Liver (tissue), 8 donors: ENCODE measurements at regions not wholly inside any gene's neighbourhood (a gene's known extent, or its start where the extent isn't known, plus 50 kb on each side); places are given as distances from the start of the nearest gene placed in this dataset.

ENCODE experiments used
- DNase-seq: peaks from one replicate; pipeline ENCODE4 v3.0.0-alpha.2; 2017; ENCODE audit warnings: low spot score
- H3K27ac ChIP-seq, 2 donors: one replicate each; pipeline ENCODE4 v1.7.0; 2013; ENCODE audit warnings: inconsistent platforms in 2 of 2, low read length in 2 of 2, control low read depth in 1 of 2, low read depth in 1 of 2, mild to moderate bottlenecking in 1 of 2
- H3K27me3 ChIP-seq, 4 donors: one replicate each; pipeline versions ENCODE4 v1.6.1 to v1.7.0; 2013; ENCODE audit warnings: low read length in 3 of 4, inconsistent platforms in 1 of 4, mild to moderate bottlenecking in 1 of 4, moderate library complexity in 1 of 4; ENCODE audit not compliant: control insufficient read depth in 4 of 4, insufficient read depth in 4 of 4
- H3K36me3 ChIP-seq, 4 donors: one replicate each; pipeline versions ENCODE4 v1.6.1 to v1.7.0; 2013; ENCODE audit warnings: low read length in 3 of 4, mild to moderate bottlenecking in 3 of 4, low read depth in 1 of 4, moderate library complexity in 1 of 4; ENCODE audit not compliant: control insufficient read depth in 4 of 4, insufficient read depth in 3 of 4
- H3K4me1 ChIP-seq, 4 donors: one replicate each; pipeline versions ENCODE4 v1.6.1 to v1.7.0; 2013; ENCODE audit warnings: low read length in 3 of 4, mild to moderate bottlenecking in 3 of 4, moderate library complexity in 1 of 4; ENCODE audit not compliant: control insufficient read depth in 4 of 4, insufficient read depth in 4 of 4
- H3K4me3 ChIP-seq, 3 donors: one replicate each; pipeline versions ENCODE4 v1.6.1 to v1.7.0; 2013; ENCODE audit warnings: low read length in 3 of 3, control low read depth in 1 of 3, low read depth in 1 of 3, mild to moderate bottlenecking in 1 of 3
- H3K9ac ChIP-seq, 2 donors: one replicate each; pipeline ENCODE4 v1.7.0; 2013; ENCODE audit warnings: low read length in 2 of 2, mild to moderate bottlenecking in 2 of 2, moderate library complexity in 2 of 2, control low read depth in 1 of 2, low read depth in 1 of 2
- H3K9me3 ChIP-seq, 4 donors: one replicate each; pipeline versions ENCODE4 v1.6.1 to v1.7.0; 2013; ENCODE audit warnings: low read length in 3 of 4; ENCODE audit not compliant: control insufficient read depth in 4 of 4
- ATF3 ChIP-seq: IDR thresholded peaks from 2 replicates; pipeline ENCODE4 v1.6.1; 2016; ENCODE audit warnings: antibody characterized with exemption
- CTCF ChIP-seq: fragments of 150-350 bp; IDR thresholded peaks from 2 replicates; pipeline ENCODE4 v1.5.1; 2017; ENCODE audit warnings: improper control_type of control experiment, low read depth, low read length; ENCODE audit not compliant: missing input control
- EGR1 ChIP-seq, 2 donors: IDR thresholded peaks; 2 replicates each; pipeline ENCODE4 v1.6.1; 2016 to 2018; ENCODE audit warnings: antibody characterized with exemption in 2 of 2, low read depth in 2 of 2
- FOXA1 ChIP-seq: IDR thresholded peaks from 2 replicates; pipeline ENCODE4 v1.6.1; 2016; ENCODE audit warnings: antibody characterized with exemption
- FOXA2 ChIP-seq: IDR thresholded peaks from 2 replicates; pipeline ENCODE4 v1.6.1; 2016; ENCODE audit warnings: antibody characterized with exemption
- GABPA ChIP-seq, 2 donors: IDR thresholded peaks in 1 of 2; conservative IDR thresholded peaks in 1 of 2; 2 replicates each; pipeline ENCODE4 v1.6.1; 2016; ENCODE audit warnings: antibody characterized with exemption in 2 of 2, mild to moderate bottlenecking in 1 of 2, moderate library complexity in 1 of 2
- HNF4A ChIP-seq, 2 donors: conservative IDR thresholded peaks; 2 replicates each; pipeline ENCODE4 v1.6.1; 2016; ENCODE audit warnings: antibody characterized with exemption in 2 of 2, mild to moderate bottlenecking in 2 of 2
- HNF4G ChIP-seq: IDR thresholded peaks from 2 replicates; pipeline ENCODE4 v1.6.1; 2016; ENCODE audit warnings: antibody characterized with exemption
- JUND ChIP-seq, 2 donors: IDR thresholded peaks; 2 replicates each; pipeline ENCODE4 v1.6.1; 2016; ENCODE audit warnings: antibody characterized with exemption in 2 of 2
- MAX ChIP-seq: IDR thresholded peaks from 2 replicates; pipeline ENCODE4 v1.6.1; 2016; ENCODE audit warnings: antibody characterized with exemption
- NR2F2 ChIP-seq: IDR thresholded peaks from 2 replicates; pipeline ENCODE4 v1.6.1; 2016; ENCODE audit warnings: antibody characterized with exemption
- RAD21 ChIP-seq, 2 donors: IDR thresholded peaks; 2 replicates each; pipeline ENCODE4 v1.6.1; 2016; ENCODE audit warnings: antibody characterized with exemption in 2 of 2, mild to moderate bottlenecking in 2 of 2
- RXRA ChIP-seq, 2 donors: IDR thresholded peaks; 2 replicates each; pipeline ENCODE4 v1.6.1; 2017 to 2018; ENCODE audit warnings: antibody characterized with exemption in 2 of 2, mild to moderate bottlenecking in 1 of 2
- SP1 ChIP-seq: IDR thresholded peaks from 2 replicates; pipeline ENCODE4 v1.6.1; 2018; ENCODE audit warnings: antibody characterized with exemption, mild to moderate bottlenecking
- TAF1 ChIP-seq: conservative IDR thresholded peaks from 2 replicates; pipeline ENCODE4 v1.6.1; 2016; ENCODE audit warnings: antibody characterized with exemption, mild to moderate bottlenecking
- YY1 ChIP-seq: IDR thresholded peaks from 2 replicates; pipeline ENCODE4 v1.6.1; 2016; ENCODE audit warnings: antibody characterized with exemption, mild to moderate bottlenecking
- WGBS: extraction: QIAGEN DNeasy Blood & Tissue Kit; methylation state at CpG from one replicate; pipeline ENCODE4 v1.1.7; 2013; 5-methylcytosine and 5-hydroxymethylcytosine counted together
- TF ChIP-seq, protein P1 (sequence below): IDR thresholded peaks from 2 replicates; pipeline ENCODE4 v1.6.1; 2016; ENCODE audit warnings: antibody characterized with exemption
- TF ChIP-seq, protein P2 (sequence below): IDR thresholded peaks from 2 replicates; pipeline ENCODE4 v1.6.1; 2016; ENCODE audit warnings: antibody characterized with exemption, mild to moderate bottlenecking
- donor health status: healthy.
- donor health status: healthy.
- donor health status: healthy.
- donor health status: healthy.
- donor health status: healthy.

DNA sequence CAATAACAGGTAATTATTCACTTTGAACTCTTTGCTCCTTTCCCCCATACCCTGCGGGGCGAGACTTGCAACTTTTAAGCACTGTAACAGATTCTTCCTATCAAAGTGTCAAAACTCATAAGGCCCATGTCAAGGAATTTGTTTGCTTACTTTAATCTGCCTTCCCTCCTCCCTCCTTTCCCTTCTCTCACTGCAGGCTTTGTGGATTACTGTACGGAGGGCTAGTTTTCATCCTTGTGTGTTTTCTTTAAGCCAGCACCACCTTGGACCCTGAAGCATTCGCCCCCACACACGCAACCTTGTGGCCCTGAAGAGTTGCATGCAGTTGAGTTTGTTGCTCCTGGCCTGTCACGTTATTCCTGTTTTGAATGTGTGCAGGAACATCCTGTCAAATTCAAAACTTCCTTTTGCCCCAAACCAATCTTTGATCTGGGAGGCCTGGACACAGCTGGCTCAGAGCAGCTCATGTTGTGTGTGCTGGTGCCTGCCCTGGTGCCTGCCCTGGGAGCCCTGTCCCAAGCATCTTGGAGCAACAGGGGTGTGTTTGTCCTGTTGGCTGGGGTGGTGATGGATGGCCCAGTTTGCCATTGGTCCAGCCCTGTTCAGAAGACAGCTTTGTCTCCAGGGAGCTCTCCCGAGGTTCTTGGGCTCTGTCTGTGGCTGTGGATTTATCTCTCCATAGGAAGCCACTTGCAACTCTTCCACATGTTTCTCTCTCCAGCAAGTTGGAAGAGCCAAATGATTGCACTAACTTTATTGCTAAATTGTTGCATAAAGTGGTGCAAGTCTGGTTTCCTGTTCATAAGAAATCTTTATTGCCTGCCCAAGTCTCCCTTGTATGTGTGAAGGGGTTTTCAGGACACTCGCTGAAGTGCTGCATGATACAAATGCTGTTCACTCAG is 199.6 kb downstream of the VAPA start:
- Histone ChIP-seq H3K4me1 (no peaks in the 10 kb centered on the region), H3K9ac (no peak overlapping the region), H3K36me3 (no peaks in the 10 kb centered on the region), H3K27me3 (peaks cover 0 to 2% (median 0%) of the 10 kb centered on the region in 4 donors), H3K4me3 (no peak overlapping the region), H3K9me3 (peaks cover 0 to 2% (median 0%) of the 10 kb centered on the region in 4 donors), H3K27ac (no peak overlapping the region)
- 67% methylated on average over 8 of the region's 8 CpGs for WGBS
- TF ChIP-seq ATF3, result no peak
- no peak for TF ChIP-seq MAX
- TF ChIP-seq NR2F2, result no peak
- no peak for TF ChIP-seq RAD21 (IDR thresholded peaks at IDR 0.05)
- TF ChIP-seq, protein P1, sequence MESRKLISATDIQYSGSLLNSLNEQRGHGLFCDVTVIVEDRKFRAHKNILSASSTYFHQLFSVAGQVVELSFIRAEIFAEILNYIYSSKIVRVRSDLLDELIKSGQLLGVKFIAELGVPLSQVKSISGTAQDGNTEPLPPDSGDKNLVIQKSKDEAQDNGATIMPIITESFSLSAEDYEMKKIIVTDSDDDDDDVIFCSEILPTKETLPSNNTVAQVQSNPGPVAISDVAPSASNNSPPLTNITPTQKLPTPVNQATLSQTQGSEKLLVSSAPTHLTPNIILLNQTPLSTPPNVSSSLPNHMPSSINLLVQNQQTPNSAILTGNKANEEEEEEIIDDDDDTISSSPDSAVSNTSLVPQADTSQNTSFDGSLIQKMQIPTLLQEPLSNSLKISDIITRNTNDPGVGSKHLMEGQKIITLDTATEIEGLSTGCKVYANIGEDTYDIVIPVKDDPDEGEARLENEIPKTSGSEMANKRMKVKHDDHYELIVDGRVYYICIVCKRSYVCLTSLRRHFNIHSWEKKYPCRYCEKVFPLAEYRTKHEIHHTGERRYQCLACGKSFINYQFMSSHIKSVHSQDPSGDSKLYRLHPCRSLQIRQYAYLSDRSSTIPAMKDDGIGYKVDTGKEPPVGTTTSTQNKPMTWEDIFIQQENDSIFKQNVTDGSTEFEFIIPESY, result no peak
- TF ChIP-seq GABPA (IDR thresholded peaks at IDR 0.05 in 1 of 2, conservative IDR thresholded peaks at IDR 0.05 in 1 of 2), result no peak
- TF ChIP-seq CTCF, result no peak
- TF ChIP-seq, protein P2, sequence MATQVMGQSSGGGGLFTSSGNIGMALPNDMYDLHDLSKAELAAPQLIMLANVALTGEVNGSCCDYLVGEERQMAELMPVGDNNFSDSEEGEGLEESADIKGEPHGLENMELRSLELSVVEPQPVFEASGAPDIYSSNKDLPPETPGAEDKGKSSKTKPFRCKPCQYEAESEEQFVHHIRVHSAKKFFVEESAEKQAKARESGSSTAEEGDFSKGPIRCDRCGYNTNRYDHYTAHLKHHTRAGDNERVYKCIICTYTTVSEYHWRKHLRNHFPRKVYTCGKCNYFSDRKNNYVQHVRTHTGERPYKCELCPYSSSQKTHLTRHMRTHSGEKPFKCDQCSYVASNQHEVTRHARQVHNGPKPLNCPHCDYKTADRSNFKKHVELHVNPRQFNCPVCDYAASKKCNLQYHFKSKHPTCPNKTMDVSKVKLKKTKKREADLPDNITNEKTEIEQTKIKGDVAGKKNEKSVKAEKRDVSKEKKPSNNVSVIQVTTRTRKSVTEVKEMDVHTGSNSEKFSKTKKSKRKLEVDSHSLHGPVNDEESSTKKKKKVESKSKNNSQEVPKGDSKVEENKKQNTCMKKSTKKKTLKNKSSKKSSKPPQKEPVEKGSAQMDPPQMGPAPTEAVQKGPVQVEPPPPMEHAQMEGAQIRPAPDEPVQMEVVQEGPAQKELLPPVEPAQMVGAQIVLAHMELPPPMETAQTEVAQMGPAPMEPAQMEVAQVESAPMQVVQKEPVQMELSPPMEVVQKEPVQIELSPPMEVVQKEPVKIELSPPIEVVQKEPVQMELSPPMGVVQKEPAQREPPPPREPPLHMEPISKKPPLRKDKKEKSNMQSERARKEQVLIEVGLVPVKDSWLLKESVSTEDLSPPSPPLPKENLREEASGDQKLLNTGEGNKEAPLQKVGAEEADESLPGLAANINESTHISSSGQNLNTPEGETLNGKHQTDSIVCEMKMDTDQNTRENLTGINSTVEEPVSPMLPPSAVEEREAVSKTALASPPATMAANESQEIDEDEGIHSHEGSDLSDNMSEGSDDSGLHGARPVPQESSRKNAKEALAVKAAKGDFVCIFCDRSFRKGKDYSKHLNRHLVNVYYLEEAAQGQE, result no peak
- no peak for TF ChIP-seq TAF1
- no peak for TF ChIP-seq YY1
- TF ChIP-seq SP1, result no peak
- TF ChIP-seq JUND (IDR thresholded peaks at IDR 0.05), result no peak
- TF ChIP-seq FOXA2, result no peak
- no peak for TF ChIP-seq FOXA1
- TF ChIP-seq HNF4G, result no peak
- no peak for TF ChIP-seq RXRA (IDR thresholded peaks at IDR 0.05)
- TF ChIP-seq HNF4A (conservative IDR thresholded peaks at IDR 0.05), result no peak
- TF ChIP-seq EGR1 (IDR thresholded peaks at IDR 0.05; ENCODE audit: low read depth in 2 of 2), result no peak
- no peak for DNase-seq
